ENCODE measurements at regions not wholly inside any gene's neighbourhood (a gene's known extent, or its start where the extent isn't known, plus 50 kb on each side); places are given as distances from the start of the nearest gene placed in this dataset.

DNA sequence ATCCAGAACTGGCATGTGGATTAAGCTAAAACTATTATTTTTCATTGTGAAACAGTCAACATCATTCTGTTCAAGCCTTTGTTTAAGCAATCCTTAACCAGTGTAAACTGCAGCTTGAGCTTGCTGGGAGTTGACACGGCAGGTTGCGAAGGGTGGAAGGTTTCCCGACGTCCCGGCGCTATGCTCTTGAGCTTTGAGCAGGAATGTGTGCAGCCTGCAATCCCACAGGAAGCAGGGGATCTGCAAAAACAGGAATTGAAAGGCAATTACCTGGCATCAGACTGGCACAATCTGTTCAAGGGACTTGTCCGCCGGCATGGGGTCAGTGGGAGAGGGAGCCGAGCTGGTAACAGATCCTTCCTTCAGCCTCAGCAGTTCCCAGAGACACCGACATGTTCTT is 586.7 kb upstream of the SGCG start:
- TF ChIP-seq POLR2AphosphoS5 (IDR thresholded peaks at IDR 0.05; ENCODE audit: insufficient read depth, low read depth, low read length) = no peak
- no peak for TF ChIP-seq POLR2A (IDR thresholded peaks at IDR 0.05; ENCODE audit: low read depth, low read length)
- no peak for TF ChIP-seq CTCF (IDR thresholded peaks at IDR 0.05; ENCODE audit: extremely low read depth in 1 of 2, insufficient read depth in 1 of 2, low read depth in 1 of 2, low read length in 2 of 2)
- TF ChIP-seq JUN (IDR thresholded peaks at IDR 0.05; ENCODE audit: borderline replicate concordance, insufficient read depth, insufficient read length, low read depth) = no peak
- TF ChIP-seq EZH2 (IDR thresholded peaks at IDR 0.05; ENCODE audit: borderline replicate concordance, low read depth, low read length, severe bottlenecking) = no peak
- no peak for TF ChIP-seq FOS (IDR thresholded peaks at IDR 0.05; ENCODE audit: borderline replicate concordance, insufficient read depth, low read length)
- no peak for TF ChIP-seq GATA2 (IDR thresholded peaks at IDR 0.05; ENCODE audit: insufficient read depth, insufficient read length, low read depth, low read length)
- TF ChIP-seq, protein P1, sequence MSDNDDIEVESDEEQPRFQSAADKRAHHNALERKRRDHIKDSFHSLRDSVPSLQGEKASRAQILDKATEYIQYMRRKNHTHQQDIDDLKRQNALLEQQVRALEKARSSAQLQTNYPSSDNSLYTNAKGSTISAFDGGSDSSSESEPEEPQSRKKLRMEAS (IDR thresholded peaks at IDR 0.05; ENCODE audit: insufficient read depth, insufficient read length) = no peak

Data from endothelial cell of umbilical vein (primary cell).